ENCODE measurements at regions not wholly inside any gene's neighbourhood (a gene's known extent, or its start where the extent isn't known, plus 50 kb on each side); places are given as distances from the start of the nearest gene placed in this dataset.
"Not testable (repeated sequence)": the region's sequence is repeated elsewhere in the genome, so short reads cannot be mapped to it uniquely, and the experiment has no call there.

DNA sequence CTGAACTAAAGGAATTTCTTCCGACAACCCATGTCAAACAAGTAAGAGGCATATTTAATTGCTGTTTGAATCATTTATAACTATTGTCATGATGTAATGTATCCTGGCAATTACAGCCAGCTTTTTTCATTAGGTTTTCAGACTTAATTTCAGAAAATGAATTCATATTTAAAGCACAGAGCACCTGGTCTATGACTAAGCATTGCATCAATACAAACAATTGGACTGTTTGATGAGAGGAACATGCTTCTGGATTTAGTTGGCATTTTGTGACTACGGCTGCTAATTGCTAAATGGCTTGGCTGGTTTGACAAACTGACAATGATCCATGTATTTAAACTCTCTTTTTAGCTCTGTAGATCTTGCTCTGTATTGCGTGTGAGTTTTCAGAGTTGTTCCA lies 853.4 kb downstream of the NCAM2 start:
- DNase-seq (ENCODE audit: insufficient read length, low spot score) (no peak), FAIRE-seq (peak; percentile 50)
- no peak for TF ChIP-seq POLR2A (IDR thresholded peaks at IDR 0.05; ENCODE audit: low read depth, low read length)

GRCh38 chr21:21858502-21859334 lies 860.5 kb downstream of the NCAM2 start:
- no peak for TF ChIP-seq POLR2A (IDR thresholded peaks at IDR 0.05; ENCODE audit: low read depth, low read length)
- FAIRE-seq (no peak), DNase-seq (ENCODE audit: insufficient read length, low spot score) (no peak)

DNA sequence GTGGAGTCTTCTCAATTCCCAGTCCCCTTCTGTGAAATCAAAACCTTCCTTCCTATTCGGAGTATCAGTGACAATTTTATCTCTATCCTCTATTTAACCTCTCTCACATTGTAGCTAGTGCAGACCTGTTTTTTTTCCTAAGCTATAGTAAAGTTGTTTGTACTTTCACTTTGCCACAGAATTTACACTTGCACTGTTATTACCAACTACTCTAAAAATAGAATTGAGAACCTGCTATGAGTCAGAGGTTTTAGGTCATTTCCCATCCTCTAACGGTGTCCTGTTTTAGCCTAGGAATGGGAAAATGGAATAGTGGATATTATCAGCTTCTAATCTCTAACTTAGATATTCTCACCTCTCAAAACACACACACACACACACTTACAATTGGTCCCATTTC lies 862.7 kb downstream of the NCAM2 start:
- DNase-seq (ENCODE audit: insufficient read length, low spot score): no peak

DNA sequence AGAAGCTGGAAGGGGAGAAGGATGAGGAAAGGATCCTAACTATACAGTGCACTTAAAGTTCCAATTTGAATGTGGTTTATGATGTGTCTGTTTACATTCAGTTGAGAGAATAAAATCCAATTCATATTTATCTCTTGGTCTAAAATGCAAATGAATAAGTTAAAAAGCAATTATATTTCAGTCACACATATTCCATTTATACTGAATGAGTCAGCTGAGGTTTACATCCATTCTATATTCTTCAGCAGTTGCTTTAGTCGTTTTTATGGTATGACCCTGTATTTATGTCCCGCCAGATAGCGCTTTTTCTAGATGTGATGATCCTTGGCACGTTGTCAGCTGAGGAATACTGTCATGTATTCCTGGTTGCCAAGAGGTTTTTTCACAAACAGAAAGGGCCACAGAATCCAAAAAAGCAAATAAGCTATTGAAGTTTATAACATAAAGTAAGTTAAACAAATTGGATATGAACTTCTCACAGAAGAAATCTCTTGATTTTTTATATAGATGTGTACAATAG lies 866.2 kb downstream of the NCAM2 start:
- no peak for TF ChIP-seq POLR2A (IDR thresholded peaks at IDR 0.05; ENCODE audit: low read depth, low read length)
- DNase-seq (ENCODE audit: insufficient read length, low spot score) (no peak), FAIRE-seq (no peak)

More for the DNA sequence above, 862.7 kb downstream of the NCAM2 start:
- FAIRE-seq: peak; percentile 86
- TF ChIP-seq POLR2A (IDR thresholded peaks at IDR 0.05; ENCODE audit: low read depth, low read length): no peak

- no peak for DNase-seq (ENCODE audit: insufficient read length, low spot score)
- TF ChIP-seq POLR2A (IDR thresholded peaks at IDR 0.05; ENCODE audit: low read depth, low read length): no peak
- no peak for FAIRE-seq
These were observed 899.2 kb downstream of the NCAM2 start for GRCh38 chr21:21897275-21897883.

DNA sequence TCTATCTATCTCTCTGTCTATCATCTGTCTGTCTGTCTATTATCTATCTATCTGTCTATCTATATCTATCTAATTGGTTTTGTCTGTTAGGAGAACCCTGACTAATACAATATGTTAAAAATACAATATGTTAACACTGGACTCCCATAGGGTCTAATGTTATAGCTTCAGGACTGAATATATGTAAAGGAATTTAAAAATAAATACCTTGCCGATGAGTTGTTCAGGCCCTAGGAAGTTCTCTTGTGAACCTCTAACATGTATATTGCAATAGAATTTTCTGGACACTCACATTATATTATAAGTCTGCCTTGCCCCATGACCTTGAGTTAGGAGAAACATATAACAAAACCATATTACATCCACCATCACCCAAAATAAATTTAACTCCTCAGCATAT lies 900.6 kb downstream of the NCAM2 start:
- TF ChIP-seq POLR2A (IDR thresholded peaks at IDR 0.05; ENCODE audit: low read depth, low read length): no peak
- FAIRE-seq: no peak

GRCh38 chr21:21902416-21902815 lies 904.2 kb downstream of the NCAM2 start:
- FAIRE-seq; DNase-seq (ENCODE audit: insufficient read length, low spot score): not testable (repeated sequence)

More for the DNA sequence above, 900.6 kb downstream of the NCAM2 start:
- DNase-seq (ENCODE audit: insufficient read length, low spot score): no peak

DNA sequence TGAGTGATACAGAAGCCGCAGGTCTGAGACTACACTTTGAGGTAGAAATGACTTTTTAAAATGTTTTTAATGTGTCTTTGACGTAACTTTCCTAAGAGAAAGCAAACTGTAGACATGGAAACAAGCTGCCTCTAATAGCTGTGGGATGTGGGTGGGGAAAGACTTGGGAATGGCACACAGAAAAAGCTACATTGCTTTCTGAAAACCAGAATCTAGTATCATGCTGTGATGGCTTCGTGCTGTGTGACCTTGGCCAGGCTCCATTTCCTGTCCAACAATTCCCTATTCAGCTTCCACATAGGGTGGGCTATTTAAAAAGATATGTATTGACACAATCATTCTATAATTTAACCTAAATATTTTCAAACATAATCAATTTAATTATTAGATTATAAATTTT lies 909.1 kb downstream of the NCAM2 start:
- DNase-seq (ENCODE audit: insufficient read length, low spot score) (no peak), FAIRE-seq (no peak)
- no peak for TF ChIP-seq POLR2A (IDR thresholded peaks at IDR 0.05; ENCODE audit: low read depth, low read length)

DNA sequence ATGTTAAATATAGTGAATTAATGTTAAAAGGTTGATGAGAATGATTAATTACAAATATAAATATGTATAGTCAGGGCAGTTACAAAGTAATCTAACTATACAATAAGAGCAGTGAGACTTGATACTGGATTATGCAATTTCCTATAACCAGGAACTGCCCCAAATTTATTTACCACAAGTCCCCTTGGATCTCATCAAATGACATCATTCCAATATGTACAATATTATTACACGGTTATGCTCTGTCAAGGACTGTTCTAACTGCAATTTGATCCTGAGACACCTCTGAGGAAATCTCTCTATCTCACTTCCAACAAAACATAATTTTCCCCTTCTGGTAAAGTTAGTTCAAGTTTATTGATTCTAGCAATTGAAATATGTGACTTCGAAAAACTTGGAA lies 917.6 kb downstream of the NCAM2 start:
- no peak for TF ChIP-seq POLR2A (IDR thresholded peaks at IDR 0.05; ENCODE audit: low read depth, low read length)
- DNase-seq (ENCODE audit: insufficient read length, low spot score) (no peak), FAIRE-seq (no peak)

DNA sequence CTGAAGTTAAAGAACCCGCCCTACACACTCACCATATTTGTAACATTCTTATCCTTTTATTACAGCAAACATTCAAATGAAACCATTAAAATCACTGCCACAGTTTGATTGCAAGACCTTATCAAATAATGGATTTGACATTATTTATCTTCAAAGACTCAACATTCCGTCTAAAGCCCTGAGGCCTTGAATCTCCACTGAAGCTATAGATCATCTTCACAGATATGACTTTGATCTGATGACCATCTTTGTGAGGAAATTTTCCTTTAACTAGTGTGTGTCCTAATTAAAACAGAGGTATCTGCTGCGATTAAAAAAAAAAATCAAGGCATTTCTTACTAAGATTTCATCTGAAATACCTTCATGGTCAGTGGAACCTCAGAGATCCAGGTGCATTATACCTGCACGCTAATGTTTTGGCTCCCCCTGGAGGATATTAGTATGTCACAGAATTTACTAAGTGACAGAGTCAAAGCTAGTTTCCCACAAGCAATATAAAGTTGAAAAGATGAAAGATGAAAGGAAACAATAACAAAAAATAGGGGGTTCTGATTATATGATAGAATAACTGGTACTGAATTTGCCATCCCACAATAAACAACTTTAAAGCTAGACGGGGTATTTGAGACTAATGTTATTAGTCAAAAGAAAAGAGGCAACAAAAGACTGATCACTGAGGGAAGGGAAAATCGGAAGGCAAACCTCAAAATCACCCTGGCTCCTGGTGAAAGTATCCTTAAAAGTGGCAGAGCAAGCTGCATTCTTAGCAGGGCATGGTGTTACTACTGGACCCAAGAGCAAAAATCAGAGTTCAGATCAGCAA lies 923.4 kb downstream of the NCAM2 start:
- FAIRE-seq: peak; percentile 90
- TF ChIP-seq POLR2A (IDR thresholded peaks at IDR 0.05; ENCODE audit: low read depth, low read length): no peak
- peak; percentile 9 for DNase-seq (ENCODE audit: insufficient read length, low spot score)

DNA sequence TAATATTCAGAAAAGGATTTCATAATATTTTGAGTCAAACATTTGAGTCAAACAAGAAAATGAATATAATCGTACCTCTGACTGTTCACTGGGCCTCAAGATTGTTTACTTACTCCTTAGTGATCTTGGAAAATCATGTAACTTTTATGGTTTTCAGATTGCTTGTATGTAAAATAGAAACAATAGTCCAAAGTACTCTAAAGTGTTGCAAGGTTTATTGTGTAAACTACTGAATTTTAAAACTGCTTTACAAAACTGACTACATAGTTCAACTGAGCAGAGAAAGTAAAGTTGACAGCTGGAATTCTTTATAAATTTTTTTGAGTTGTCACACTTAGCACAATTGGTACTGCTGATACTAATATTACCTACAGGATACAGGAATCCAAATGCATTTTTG lies 931.0 kb downstream of the NCAM2 start:
- no peak for DNase-seq (ENCODE audit: insufficient read length, low spot score)
- no peak for FAIRE-seq
- no peak for TF ChIP-seq POLR2A (IDR thresholded peaks at IDR 0.05; ENCODE audit: low read depth, low read length)

DNA sequence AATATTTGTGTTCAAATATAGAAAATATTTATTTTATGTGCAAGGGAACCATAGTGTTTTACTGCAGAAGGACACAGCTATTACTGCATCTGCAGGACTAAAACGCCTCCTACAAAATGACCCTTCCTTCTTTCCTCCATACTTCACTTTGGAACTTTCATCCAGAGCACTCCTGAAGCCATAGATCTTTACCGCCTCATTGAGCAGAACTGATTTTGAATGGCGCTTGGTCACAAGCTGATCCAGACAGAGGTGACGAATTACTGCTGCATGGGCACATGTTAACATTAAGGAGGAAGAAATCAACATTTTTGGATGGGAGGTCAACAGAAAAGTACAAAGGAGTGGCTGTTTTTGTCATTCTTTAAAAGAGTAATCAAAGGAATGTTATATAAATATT lies 931.6 kb downstream of the NCAM2 start:
- no peak for FAIRE-seq
- no peak for TF ChIP-seq POLR2A (IDR thresholded peaks at IDR 0.05; ENCODE audit: low read depth, low read length)
- no peak for DNase-seq (ENCODE audit: insufficient read length, low spot score)

DNA sequence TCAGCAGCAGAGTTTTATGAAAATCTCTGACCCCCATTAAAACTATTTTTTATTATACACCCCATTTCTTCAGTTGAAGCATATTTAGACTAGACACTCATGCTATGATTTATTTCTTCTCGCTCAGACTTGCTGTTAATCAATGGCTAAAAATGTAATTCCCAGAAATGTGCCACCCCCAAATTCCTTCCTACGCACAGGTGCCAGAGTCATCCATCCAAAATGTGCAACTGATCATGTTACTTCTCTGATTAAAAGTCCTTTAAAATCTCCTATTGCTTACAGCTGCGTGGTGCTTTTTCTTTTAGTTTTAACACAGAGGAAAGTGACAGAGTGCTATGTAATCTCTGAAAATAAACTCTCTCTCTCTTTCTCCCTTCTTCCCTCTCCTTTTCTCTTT lies 954.4 kb downstream of the NCAM2 start:
- TF ChIP-seq POLR2A (IDR thresholded peaks at IDR 0.05; ENCODE audit: low read depth, low read length): no peak
- FAIRE-seq (no peak), DNase-seq (ENCODE audit: insufficient read length, low spot score) (no peak)

DNA sequence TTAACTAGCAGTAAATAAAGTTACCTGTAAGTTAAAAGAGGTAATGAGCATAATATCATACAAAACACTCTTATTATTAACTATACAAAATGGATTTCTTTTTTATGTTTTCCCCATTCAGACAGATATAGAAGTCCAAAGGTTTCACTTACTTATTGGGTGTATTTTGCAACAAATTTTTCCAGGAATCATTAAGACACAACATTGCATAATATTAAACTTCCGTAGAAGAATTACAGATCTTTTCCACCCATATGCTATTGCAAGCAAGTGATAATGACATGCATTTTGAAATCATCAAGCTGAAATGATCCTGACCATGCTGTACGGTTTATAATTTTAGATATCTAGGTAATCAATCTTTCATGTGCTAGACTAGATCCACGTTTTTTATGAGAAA lies 957.0 kb downstream of the NCAM2 start:
- FAIRE-seq (no peak), DNase-seq (ENCODE audit: insufficient read length, low spot score) (no peak)
- no peak for TF ChIP-seq POLR2A (IDR thresholded peaks at IDR 0.05; ENCODE audit: low read depth, low read length)

Measured in H54 (cell line).